ENCODE measurements at regions not wholly inside any gene's neighbourhood (a gene's known extent, or its start where the extent isn't known, plus 50 kb on each side); places are given as distances from the start of the nearest gene placed in this dataset.

DNA sequence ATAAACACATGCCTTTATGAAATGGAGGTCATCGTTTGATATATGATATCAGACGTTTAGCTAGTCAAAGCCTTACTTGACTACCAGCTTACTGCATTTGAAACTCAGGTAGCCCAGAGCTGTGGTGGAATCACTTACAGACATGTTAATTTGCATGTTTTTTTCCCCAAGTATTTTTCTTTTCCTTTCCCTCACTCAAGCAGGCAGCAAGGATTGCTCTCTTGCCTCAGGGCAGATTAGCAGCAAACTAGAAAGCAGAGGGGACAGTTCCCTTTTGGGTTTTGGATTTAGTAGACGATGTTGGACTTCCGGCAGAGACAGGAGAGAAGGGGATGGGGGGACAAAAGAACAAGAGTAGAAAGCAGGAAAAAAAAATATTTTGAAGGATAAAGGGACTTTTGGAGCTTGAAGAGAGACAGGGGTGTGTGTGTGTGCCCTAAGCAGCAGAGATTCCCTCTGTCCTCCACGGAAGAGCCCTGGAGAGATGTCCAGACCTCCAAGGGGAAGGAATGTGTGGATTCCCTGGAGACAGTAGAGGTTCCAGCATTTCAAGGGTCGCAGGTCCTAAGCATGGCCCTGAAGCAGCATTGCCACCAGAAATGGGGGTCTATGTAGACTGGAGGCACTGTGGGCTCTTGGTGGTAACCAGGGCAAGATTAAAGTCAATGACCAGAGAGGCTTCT, 86.8 kb upstream of the CADPS start:
- TF ChIP-seq, protein P1, sequence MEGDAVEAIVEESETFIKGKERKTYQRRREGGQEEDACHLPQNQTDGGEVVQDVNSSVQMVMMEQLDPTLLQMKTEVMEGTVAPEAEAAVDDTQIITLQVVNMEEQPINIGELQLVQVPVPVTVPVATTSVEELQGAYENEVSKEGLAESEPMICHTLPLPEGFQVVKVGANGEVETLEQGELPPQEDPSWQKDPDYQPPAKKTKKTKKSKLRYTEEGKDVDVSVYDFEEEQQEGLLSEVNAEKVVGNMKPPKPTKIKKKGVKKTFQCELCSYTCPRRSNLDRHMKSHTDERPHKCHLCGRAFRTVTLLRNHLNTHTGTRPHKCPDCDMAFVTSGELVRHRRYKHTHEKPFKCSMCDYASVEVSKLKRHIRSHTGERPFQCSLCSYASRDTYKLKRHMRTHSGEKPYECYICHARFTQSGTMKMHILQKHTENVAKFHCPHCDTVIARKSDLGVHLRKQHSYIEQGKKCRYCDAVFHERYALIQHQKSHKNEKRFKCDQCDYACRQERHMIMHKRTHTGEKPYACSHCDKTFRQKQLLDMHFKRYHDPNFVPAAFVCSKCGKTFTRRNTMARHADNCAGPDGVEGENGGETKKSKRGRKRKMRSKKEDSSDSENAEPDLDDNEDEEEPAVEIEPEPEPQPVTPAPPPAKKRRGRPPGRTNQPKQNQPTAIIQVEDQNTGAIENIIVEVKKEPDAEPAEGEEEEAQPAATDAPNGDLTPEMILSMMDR (IDR thresholded peaks at IDR 0.05) = no peak
- TF ChIP-seq POLR2A (IDR thresholded peaks at IDR 0.05) = no peak

Measured in heart left ventricle (tissue), 13 donors.